ENCODE measurements at regions not wholly inside any gene's neighbourhood (a gene's known extent, or its start where the extent isn't known, plus 50 kb on each side); places are given as distances from the start of the nearest gene placed in this dataset.
"Not testable (repeated sequence)": the region's sequence is repeated elsewhere in the genome, so short reads cannot be mapped to it uniquely, and the experiment has no call there.

DNA sequence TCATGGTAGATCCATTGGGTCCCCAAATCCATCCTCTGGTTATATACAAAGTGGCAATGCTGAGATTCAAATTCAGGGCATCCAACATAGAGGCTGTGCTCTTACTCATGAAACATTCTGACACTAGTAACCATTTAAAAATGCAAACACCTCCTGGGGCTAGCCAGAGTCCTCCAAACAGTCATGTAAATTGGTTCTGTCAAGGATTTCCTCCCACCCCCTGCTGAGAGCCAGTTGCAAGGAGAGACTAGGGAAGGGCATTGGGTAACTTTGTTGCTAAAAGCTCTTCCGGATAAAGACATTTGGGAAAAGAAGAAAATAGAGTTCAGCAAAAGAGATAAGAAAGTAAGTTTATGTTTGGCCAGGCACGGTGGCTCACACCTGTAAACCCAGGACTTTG is 58.3 kb downstream of the ART5 start:
- not testable (repeated sequence) for DNase-seq

DNA sequence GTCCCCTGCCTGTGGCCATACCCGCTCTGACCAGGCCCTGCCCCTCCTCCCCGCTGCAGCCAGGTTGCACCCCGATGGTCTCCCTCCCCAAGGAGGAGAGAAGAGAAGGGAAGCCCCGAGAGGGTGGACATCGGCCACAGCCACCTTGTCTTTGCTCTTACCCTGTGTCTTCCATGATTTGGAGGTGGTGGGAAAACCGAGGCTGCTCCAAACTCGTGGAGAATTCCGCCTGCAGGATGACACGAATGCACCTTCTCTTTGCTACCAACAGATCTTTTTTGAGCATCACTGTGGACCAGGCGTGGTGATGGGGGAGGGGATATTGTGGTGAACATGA is 60.4 kb downstream of the ART5 start:
- not testable (repeated sequence) for DNase-seq

DNA sequence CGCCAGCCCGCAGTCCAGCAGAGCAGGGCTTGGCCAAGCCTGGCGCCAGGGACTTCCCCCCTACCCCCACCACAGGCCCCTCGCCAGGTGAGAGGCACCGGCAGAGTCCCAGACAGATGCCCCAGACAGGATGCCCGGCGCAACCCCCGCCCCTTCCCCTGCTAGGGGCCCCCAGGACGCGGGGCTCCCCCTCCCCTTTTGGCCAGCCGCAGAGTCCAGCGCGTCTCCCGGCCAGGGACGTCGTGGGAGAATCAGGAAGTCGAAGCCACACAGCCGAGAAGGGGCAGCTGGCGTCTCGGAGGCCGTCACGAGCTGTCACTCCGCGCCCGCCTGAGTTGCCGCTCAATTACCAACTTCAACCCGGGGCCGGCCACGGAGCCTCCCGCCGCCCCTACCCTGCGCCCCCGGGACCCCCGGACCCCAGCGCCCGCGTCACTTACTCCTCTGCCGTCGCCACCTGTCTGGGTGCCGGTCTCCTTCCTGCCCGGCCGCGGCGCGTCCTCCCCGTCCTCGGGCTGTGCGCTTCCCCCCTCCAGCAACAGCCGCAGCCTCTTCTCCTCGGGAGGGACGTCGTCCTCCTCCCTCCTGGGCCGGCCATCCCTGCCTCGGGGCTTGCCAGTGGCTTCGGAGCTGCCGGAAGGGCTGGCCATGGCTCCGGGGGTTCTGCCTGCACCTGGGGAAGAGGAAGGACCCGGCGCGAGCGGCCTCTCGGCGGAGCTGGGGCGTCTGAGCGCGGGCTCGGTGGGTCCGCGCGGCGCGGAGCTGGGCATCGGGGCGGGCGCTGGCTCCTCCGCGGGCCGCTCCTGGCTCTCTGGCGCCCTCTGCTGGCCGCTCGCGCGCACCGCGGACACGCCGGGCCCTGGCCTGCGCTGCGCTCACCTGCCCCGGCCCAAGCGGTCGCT is 61.1 kb downstream of the ART5 start:
- not testable (repeated sequence) for DNase-seq

DNA sequence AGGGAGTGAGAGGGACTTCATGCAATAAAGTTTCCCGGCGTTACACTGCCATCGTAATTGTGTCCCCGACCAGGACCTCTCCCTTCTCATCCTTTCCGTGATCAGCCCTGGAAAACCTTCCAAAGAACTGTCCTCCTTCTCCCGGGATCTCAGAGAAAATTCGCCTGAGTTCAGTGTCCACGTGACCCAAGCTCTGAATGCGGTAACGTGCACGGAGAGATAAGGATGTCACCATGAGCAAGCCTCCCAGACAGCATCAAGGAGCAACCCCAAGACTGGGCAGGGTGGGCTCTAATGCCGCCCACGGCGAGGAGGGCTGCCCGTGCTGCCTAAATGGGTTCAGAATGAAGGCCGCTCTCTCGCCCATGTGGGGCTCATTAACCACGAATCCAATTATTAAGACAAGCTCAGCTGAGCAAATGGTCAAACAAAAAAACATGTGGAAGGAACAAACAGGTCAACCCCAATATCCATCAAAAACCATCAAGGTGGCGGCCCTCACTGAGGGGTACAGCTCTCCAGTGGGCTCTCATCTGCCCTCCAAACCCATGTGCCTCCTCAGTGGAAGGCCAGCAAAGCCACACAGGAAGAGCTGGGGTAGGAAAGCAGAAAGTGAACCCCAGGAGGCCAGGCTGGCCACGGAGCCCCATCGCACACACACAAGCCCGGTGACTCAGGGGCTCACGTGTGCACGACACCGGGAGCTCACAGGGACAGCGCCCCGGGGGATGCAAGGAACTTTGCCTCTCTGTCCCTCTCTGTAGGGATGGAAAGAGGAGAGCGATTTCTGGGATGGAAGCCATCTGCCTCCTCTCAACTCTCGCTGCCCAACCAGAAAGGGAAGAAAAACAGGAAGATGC is 62.0 kb downstream of the ART5 start:
- not testable (repeated sequence) for DNase-seq

DNA sequence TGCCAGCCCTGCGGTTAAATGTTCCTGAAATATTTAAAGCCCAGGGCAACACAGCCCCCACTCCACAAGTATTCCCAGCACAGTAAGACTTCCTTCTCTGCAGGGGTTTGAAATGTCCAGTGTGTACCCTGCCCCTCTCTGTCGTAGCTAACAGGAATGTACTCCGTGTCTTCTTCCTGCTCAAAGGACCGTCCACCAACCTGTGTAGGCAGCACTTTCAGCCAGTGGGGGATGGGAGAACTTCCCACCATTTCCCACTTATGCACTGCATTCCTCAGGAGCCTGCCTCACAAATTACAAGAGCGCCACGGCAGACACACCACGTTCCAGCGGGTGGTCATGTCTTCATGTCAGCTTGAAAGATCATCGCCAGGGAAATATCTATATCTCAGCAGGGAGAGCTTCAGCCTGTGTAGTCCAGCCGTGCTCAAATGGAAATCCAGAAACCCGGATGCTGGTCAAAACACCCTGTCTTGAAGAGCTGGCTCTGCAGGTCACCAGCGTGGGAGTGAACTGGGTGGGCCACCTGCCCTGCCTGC is 65.7 kb downstream of the ART5 start:
- not testable (repeated sequence) for DNase-seq

DNA sequence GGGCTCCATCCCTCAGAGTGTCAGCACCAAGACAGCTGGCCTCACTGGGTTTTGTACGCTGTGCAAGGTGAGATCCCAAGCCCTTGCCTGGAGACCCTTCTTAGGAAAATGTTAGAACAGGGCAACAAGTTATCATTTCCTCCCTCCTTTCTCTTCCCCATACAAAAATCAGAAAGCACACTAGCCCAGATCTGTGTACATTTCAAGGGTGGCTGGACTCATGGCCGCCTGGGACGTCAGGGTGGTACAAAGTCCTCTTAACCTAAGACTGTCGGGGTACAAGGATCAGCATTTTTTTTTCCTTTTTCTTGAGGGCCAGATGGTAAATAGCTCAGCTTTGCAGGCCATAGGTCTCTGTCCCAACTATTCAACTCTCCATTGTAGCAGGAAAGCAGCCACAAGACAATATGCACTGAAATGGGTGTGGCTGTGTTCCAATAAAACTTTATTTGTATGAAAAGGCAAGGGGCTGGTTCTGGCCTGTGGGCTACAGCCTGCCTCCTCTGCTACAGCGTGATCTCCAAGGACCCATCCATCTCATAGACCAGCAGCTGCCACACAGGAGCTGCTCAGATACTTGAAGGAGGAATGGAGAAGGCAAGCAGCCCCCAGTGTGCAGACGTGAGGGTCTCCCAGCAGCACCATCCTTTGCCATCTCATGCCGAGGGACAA is 68.7 kb downstream of the ART5 start:
- not testable (repeated sequence) for DNase-seq

DNA sequence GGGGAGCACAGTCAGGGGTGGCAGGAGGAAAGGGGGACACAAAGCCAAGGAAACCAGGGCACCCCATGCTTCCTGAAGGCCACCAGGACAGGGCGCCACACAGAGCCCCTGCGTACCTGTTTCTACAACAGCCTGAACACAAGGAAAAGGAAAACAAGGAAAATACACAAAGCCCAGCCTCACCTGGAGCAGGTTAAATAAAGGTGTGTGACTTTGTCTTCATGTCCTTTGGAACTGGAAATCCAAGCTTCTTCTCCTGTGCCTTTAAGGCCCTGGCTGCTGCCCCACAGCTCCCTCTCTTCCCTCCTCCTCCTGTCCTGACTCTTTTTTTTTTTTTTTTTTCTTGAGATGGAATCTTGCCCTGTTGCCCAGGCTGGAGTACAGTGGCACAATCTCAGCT is 70.0 kb downstream of the ART5 start:
- not testable (repeated sequence) for DNase-seq

DNA sequence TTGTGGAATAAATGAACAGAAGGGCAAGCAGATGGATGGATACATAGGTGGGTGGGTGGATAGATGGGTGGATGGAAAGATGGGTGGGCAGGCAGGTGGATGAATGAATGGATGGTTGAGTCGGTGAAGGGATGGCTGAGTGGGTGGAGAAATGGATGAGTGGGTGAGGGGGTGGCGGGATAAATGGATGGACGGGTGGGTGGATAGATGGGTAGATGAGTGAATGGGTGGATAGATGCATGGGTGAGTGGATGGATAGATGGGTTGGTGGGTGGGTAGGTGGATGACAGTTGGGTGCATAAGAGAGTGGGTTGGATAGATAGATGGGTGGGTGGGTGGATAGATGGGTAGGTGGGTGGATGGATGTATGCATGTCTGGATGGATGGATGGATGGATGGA is 76.0 kb downstream of the ART5 start:
- not testable (repeated sequence) for DNase-seq

DNA sequence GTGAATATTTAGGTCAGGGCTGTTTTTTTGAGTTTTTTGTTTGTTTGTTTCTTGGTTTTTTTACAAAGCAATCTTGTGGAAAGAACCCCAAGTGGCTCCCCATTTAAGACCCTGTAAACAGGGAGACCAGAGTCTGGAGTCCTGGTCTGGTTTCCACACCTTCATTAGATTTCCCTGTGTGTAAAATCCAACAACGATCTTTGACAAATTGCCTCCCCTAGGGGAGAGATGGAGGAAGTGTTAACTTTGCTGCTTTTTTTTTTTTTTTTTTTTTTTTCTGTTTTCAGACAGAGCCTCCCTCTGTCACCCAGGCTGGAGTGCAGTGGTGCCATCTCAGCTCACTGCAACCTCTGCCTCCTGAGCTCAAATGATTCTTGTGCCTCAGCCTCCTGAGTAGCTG is 77.4 kb downstream of the ART5 start:
- DNase-seq: not testable (repeated sequence)

DNA sequence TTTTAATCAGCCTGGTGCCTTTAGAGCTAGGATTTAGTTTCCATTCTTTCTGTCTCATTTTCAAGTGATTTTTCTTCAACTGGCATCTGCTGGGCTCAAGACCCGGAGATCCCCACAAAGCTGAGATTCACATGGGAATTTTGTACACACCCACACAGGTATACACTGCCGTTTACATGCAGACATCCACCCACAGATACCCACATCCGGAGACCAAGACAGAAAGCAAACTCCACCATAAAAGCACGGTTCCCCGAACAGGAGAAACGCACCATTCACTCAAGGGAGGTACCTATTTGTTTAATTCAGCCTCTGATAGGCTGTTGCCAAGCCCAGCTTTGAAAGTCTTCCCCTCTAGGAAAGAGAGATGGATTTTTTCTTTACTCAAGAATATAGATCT is 87.2 kb downstream of the ART5 start:
- not testable (repeated sequence) for DNase-seq

DNA sequence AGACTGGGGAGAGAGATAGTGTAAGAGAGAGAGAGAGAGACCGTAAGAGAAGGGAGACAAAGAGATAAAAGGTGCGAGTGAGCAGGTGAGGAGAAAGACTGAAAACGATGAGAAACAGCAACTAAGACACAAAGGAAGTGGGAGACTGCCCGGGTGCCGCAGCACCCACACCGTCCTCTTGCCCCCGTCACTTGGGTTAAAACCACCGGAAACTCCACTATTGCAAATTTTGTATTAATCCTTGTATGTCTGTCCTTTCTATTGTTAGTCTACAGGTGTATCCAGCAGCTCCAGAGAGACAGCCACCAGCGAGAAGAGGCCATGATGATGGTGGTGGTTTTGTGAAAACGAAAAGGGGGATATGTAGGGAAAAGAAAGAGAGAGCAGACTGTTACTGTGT is 96.8 kb downstream of the ART5 start:
- not testable (repeated sequence) for DNase-seq

DNA sequence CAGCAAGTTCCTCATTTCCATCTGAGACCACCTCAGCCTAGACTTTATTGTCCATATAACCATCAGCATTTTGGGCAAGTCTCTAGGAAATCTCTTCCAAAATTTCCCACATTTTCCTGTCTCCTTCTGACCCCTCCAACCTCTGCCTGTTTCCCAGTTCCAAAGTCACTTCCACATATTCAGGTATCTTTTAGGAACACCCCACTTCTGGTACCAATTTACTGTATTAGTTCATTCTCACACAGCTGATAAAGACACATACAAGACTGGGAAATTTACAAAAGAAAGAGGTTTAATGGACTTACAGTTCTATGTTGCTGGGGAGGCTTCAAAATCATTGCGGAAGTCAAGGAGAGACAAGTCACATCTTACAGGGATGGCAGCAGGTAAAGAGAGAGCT is 103.6 kb downstream of the ART5 start:
- not testable (repeated sequence) for DNase-seq

DNA sequence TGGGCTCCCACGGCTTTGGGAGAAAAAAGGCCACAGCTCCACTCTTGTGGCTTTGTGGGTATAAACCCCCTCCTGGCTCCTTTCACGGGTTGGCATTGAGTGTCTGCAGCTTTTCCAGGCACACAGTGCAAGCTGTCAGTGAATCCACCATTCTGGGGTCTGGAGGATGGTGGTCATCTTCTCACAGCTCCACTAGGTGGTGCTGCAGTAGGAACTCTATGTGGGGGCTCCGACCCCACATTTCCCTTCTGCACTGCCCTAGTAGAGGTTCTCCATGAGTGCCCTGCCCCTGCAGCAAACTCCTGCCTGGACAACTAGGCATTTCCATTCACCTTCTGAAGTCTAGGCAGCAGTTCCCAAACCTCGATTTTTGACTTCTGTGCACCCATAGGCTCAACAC is 104.5 kb downstream of the ART5 start:
- DNase-seq: not testable (repeated sequence)

DNA sequence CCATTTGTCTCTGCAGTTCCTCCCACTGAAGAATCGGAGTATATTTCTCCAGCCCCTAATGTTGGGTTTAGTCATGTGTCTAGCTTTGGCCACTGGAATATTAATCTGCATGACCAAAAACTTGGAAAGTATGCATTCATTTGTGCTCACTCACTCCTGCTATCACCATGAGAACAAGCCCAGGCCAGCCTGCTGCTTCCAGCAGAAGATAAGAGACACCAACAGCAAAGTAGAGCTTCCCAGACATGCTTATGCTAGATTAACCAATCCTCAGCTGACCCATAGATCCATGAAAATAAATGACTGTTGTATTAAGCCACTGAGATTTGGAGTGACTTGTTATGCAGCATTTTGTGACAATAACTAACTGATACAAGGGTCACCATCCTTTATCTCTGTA is 108.8 kb downstream of the ART5 start:
- not testable (repeated sequence) for DNase-seq

DNA sequence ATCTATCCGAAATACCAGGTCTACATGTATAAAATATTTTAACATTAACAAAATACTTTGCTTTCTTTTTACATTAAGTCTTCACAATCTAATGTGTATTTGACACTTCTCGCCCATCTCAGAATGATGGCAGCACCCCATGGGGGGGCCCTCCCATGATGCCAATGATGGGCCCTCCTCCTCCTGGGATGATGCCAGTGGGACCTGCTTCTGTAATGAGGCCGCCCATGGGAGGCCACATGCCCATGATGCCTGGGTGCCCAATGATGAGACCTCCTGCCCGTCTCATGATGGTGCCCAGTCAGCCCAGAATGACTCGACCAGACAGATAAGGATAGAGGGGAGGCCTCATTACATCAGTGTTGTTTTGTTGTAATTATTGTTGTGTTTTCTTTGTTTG is 110.5 kb downstream of the ART5 start:
- DNase-seq: not testable (repeated sequence)

DNA sequence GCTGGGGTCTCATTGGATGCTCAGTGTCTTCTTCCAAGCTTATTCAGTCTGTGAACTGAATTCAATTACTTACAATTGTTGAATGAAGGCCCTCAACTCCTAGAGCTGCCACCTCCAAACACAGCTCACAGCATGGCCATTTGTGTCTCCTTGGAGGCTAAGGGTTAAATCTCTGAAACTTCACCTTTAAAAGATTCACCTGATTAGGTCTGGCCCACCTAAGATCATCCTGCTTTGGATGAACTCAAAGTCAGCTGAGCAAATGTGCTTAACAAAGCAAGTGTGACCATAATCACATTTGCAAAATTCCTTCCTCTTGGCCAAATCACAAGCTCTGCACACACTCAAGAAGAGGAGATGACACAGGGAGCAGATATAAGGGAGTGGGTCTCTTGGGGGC is 118.2 kb downstream of the ART5 start:
- DNase-seq: not testable (repeated sequence)

DNA sequence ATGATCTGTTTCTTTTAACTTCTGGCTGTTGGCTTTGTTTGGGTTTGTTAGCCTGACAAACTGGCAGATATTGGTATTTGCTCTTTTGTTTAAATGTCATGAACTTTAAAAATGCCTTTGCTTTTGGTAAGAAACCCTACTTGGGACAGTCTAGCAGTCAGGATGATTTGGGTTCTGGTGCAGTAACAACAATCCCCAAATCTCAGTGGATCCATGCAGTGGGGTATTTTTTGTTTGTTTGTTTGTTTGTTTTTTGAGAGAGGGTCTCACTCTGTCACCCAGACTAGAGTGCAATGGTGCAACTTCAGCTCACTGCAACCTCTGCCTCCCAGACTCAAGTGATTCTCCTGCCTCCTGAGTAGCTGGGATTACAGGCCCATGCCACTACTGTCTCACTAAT is 120.9 kb downstream of the ART5 start:
- not testable (repeated sequence) for DNase-seq

DNA sequence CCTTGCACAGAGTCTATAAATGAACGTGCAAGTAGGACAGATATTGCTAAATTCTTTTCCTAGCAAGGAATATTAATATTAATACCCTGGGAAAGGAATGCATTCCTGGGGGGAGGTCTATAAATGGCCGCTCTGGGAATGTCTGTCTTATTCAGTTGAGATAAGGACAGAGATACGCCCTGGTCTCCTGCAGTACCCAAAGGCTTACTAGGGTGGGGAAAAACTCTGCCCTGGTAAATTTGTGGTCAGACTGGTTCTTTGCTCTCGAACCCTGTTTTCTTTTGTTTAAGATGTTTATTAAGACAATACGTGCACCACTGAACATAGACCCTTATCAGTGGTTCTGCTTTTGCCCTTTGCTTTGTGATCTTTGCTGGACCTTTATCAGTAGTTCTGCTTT is 122.0 kb downstream of the ART5 start:
- DNase-seq: not testable (repeated sequence)

DNA sequence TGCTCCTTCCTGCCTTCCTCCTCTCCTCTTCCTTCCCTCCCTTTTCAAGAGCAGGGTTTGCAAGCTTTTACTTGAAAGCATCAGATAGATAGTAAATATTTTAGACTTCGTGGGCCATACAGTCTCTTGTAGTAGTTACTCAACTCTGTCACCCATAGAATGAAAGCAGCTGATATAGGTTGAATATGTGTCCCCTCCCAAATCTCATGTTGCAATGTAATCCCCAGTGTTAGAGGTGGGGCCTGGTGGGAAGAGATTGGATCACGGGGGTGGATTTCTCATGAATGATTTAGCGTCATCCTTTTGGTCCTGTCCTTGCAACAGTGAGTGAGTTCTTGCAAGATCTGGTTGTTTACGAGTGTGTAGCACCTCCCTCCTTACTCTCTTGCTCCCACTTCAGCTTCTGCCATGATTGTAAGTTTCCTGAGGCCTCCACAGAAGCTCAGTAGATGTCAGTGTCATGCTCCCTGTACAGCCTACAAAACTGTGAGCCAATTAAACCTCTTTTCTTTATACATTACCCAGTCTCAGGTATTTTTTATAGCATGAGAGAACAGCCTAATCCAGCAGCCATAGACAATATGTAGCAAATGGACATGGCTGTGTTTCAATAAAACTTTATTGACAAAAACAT is 124.7 kb downstream of the ART5 start:
- DNase-seq: not testable (repeated sequence)

DNA sequence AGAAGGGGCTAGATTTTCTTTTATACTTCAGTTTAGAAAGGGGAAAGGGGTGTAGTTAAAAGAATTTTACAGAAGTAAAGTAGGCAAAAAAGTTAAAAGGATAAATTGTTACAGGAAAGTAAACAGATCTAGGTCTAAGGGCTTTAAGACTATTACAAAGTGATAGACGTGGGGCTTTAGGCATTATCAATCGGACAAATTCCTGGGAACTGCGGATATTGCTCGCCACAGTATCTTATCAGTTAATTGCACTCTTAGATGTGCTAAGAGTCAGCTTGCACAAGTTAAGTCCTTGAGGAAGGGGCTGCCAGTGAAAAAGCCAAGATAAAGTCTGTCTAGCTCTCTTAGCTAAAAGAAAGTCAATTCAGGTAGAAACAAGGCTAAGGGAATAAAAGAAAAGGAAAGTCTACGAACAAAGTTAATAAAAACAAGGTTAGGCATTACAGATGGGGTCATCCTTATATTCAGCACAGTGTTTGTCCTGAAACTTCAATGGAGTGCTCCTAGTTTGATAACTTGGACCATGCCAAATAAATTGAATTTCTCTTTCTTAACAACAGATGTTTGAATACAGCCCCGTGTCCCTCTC is 125.4 kb downstream of the ART5 start:
- not testable (repeated sequence) for DNase-seq

DNA sequence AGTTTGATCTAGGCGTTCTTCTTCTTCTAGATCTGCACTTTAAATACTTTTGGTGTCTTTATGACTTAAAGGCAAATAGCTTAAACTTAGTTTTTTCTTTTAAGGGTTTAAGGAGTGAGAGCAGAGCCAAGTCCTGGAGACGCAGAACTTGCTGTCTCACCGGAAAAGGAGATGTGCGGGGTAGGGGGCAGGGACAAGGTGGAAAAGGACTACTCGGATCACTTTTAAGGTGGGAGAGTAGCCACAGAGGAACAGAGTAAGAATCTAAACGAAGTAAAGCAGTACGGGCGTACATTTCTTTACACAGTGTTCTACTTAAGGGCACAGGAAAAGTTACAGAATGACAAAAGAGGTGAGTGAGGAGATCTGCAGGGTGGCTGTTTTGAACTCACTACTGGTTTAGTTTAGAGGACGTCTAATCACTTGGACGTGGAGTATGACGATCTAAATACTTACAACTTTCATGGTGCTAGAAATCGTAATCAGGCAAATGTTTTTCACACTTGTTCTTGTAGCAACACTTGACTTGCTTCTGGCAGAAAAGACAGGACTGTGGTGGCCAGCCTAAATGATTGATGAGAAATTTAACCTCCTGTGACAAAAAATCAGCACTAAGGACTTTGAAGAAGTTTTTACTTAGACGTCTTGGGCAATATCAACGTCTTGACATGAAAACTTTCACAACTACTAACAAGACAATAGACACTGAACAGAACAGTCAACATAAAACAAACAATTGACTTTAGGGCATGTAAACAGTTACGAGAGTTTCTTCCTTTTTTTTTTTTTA is 127.0 kb downstream of the ART5 start:
- not testable (repeated sequence) for DNase-seq

All from SHP77 treated with DMSO at 0.1 percent for 48 hours (cell line).